Smooth muscle cell (in vitro differentiated cells): ENCODE measurements at regions not wholly inside any gene's neighbourhood (a gene's known extent, or its start where the extent isn't known, plus 50 kb on each side); places are given as distances from the start of the nearest gene placed in this dataset.

ENCODE experiments used
- DNase-seq: peaks from one replicate; lab custom pipeline; 2025; ENCODE audit not compliant: unreplicated experiment; lab: John Stamatoyannopoulos, UW
- H2AFZ ChIP-seq: fragments of 200-600 bp; sonication (generic); 2 replicates; pipeline ENCODE4 v1.6.0; 2016; ENCODE audit warnings: antibody characterized with exemption, low read depth, mild to moderate bottlenecking
- H3F3A ChIP-seq: fragments of 200-600 bp; sonication (generic); 2 replicates; pipeline ENCODE4 v1.6.0; 2017; ENCODE audit warnings: antibody characterized with exemption, low read depth
- H3K27ac ChIP-seq: fragments of 200-600 bp; sonication (generic); 2 replicates; pipeline ENCODE4 v1.5.1; 2016; ENCODE audit warnings: low read depth, mild to moderate bottlenecking
- H3K27me3 ChIP-seq: fragments of 200-600 bp; sonication (generic); 2 replicates; pipeline ENCODE4 v1.6.1; 2016; ENCODE audit warnings: low read depth, mild to moderate bottlenecking
- H3K36me3 ChIP-seq: fragments of 200-600 bp; sonication (generic); 2 replicates; pipeline ENCODE4 v1.5.1; 2016; ENCODE audit warnings: low read depth
- H3K4me1 ChIP-seq: fragments of 200-600 bp; sonication (generic); 2 replicates; pipeline ENCODE4 v1.5.1; 2016; ENCODE audit warnings: low read depth
- H3K4me2 ChIP-seq: fragments of 200-600 bp; sonication (generic); 2 replicates; pipeline ENCODE4 v1.6.0; 2016; ENCODE audit warnings: mild to moderate bottlenecking
- H3K4me3 ChIP-seq: fragments of 200-600 bp; sonication (generic); 2 replicates; pipeline ENCODE4 v1.5.1; 2016; ENCODE audit warnings: mild to moderate bottlenecking
- H3K79me2 ChIP-seq: fragments of 200-600 bp; sonication (generic); 2 replicates; pipeline ENCODE4 v1.6.0; 2016; ENCODE audit warnings: low read depth, mild to moderate bottlenecking
- H3K9ac ChIP-seq: fragments of 200-600 bp; sonication (generic); 2 replicates; pipeline ENCODE4 v1.6.0; 2016; ENCODE audit warnings: low read depth
- H3K9me3 ChIP-seq: fragments of 200-600 bp; sonication (generic); replicated peaks from 2 replicates; pipeline ENCODE4 v1.5.1; 2016; ENCODE audit warnings: low read depth
- H4K20me1 ChIP-seq: fragments of 200-600 bp; sonication (generic); 2 replicates; pipeline ENCODE4 v1.6.0; 2016; ENCODE audit warnings: low read depth
- CTCF ChIP-seq: fragments of 200-600 bp; sonication (generic); IDR thresholded peaks from 2 replicates; pipeline ENCODE4 v1.5.1; 2017; ENCODE audit warnings: borderline replicate concordance, mild to moderate bottlenecking, antibody characterized with exemption; ENCODE audit not compliant: insufficient read depth, poor library complexity, severe bottlenecking
- WGBS: methylation state at CpG from one replicate; pipeline ENCODE4 v1.1.7; 2016; ENCODE audit warnings: low lambda C conversion rate; 5-methylcytosine and 5-hydroxymethylcytosine counted together

- peak overlapping the region; percentile 19 for H3K4me3 ChIP-seq
- H3K9ac ChIP-seq, result peak overlapping the region; percentile 62
- H3K4me1 ChIP-seq, result peaks cover 78% of the 10 kb centered on the region
- no peaks in the 10 kb centered on the region for H3K9me3 ChIP-seq
- peaks cover 24% of the 10 kb centered on the region for H3F3A ChIP-seq
- H3K27ac ChIP-seq, result peak overlapping the region; percentile 87
- H3K79me2 ChIP-seq, result peaks cover 49% of the 10 kb centered on the region
- DNase-seq, result peak; percentile 18
- H3K27me3 ChIP-seq, result no peaks in the 10 kb centered on the region
- no peaks in the 10 kb centered on the region for H4K20me1 ChIP-seq
- peak overlapping the region; percentile 78 for H3K4me2 ChIP-seq
- TF ChIP-seq CTCF, result no peak
- 13% methylated on average over 8 of the region's 8 CpGs for WGBS
- no peaks in the 10 kb centered on the region for H3K36me3 ChIP-seq
- no peak overlapping the region for H2AFZ ChIP-seq
These were observed 53.9 kb upstream of the TENM3 start for GRCh38 chr4:182189103-182189878.

- Histone ChIP-seq H3K36me3 (no peaks in the 10 kb centered on the region), H3K27me3 (no peaks in the 10 kb centered on the region), H3K4me2 (peak overlapping the region; percentile 65), H3K4me3 (peak overlapping the region; percentile 19), H3K27ac (peak overlapping the region; percentile 87), H3K9ac (peak overlapping the region; percentile 37), H3K79me2 (peaks cover 45% of the 10 kb centered on the region), H2AFZ (no peak overlapping the region), H4K20me1 (no peaks in the 10 kb centered on the region), H3F3A (peaks cover 24% of the 10 kb centered on the region), H3K4me1 (peaks cover 78% of the 10 kb centered on the region), H3K9me3 (no peaks in the 10 kb centered on the region)
- DNase-seq, result no peak
- TF ChIP-seq CTCF, result no peak
- 9% methylated on average over 8 of the region's 8 CpGs for WGBS
These were observed 52.9 kb upstream of the TENM3 start for GRCh38 chr4:182190306-182190705.

- Histone ChIP-seq H3K4me2 (peak overlapping the region; percentile 65), H4K20me1 (no peaks in the 10 kb centered on the region), H3K79me2 (peaks cover 44% of the 10 kb centered on the region), H3F3A (peaks cover 21% of the 10 kb centered on the region), H3K36me3 (no peaks in the 10 kb centered on the region), H3K9ac (peak overlapping the region; percentile 36), H3K27me3 (no peaks in the 10 kb centered on the region), H3K4me1 (peaks cover 65% of the 10 kb centered on the region), H2AFZ (no peak overlapping the region), H3K4me3 (no peak overlapping the region), H3K27ac (peak overlapping the region; percentile 87), H3K9me3 (no peaks in the 10 kb centered on the region)
- WGBS, result 13% methylated on average over 1 of the region's 1 CpG
- no peak for DNase-seq
- TF ChIP-seq CTCF, result no peak
These were observed 50.6 kb upstream of the TENM3 start for GRCh38 chr4:182192511-182193181.

- 89% methylated on average over 8 of the region's 8 CpGs for WGBS
- no peak for DNase-seq
- Histone ChIP-seq H3K27ac (peak overlapping the region; percentile 87), H3K27me3 (no peaks in the 10 kb centered on the region), H4K20me1 (no peaks in the 10 kb centered on the region), H2AFZ (no peak overlapping the region), H3K79me2 (peaks cover 44% of the 10 kb centered on the region), H3K4me1 (peaks cover 60% of the 10 kb centered on the region), H3K9ac (no peak overlapping the region), H3K9me3 (no peaks in the 10 kb centered on the region), H3K4me2 (peak overlapping the region; percentile 65), H3K36me3 (no peaks in the 10 kb centered on the region), H3F3A (peaks cover 18% of the 10 kb centered on the region), H3K4me3 (no peak overlapping the region)
- no peak for TF ChIP-seq CTCF
These were observed 49.9 kb upstream of the TENM3 start for GRCh38 chr4:182193311-182193710.
